ENCODE measurements at regions not wholly inside any gene's neighbourhood (a gene's known extent, or its start where the extent isn't known, plus 50 kb on each side); places are given as distances from the start of the nearest gene placed in this dataset.

DNA sequence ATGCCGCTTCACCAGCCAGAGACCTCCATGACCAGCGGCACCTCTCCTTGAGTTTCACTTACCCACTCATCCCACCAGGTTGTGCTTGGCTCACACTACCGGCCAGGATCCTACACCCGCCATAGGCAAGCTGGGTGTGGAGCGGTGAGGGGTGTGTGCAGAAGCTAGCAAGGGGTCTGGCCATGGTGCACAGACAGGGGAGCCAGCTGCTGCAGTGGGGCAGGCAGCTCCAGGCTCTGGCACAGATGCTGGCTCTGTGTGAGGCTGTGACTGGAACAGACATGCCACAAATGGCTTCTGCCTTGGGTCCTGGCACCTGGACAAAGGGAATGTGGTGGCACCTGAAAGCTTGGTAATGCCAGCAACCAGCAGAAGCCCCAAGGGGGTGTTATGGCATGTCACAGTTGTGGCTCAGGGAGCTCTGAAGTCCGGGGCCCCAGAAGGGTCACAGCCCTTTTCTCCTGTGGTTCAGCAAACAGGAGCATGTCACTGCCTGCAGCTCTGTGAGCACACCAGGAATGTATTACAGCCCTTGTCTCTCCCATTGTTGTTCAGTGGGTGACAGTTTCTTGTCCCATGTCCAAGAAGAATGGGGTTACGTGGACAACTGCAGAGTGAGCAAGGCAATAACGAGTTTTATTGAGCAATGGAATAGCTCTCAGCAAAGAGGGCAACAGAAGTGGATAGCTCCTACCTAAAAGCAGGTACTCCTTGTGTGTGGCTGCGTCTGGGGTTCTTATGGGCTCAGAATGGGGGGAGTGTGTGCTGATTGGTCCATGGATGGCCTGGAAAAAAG is 2791.0 kb upstream of the PCDH20 start:
- H3K27ac ChIP-seq, result no peak overlapping the region
- WGBS, result 79% methylated on average over 9 of the region's 9 CpGs
- TF ChIP-seq, protein P1, sequence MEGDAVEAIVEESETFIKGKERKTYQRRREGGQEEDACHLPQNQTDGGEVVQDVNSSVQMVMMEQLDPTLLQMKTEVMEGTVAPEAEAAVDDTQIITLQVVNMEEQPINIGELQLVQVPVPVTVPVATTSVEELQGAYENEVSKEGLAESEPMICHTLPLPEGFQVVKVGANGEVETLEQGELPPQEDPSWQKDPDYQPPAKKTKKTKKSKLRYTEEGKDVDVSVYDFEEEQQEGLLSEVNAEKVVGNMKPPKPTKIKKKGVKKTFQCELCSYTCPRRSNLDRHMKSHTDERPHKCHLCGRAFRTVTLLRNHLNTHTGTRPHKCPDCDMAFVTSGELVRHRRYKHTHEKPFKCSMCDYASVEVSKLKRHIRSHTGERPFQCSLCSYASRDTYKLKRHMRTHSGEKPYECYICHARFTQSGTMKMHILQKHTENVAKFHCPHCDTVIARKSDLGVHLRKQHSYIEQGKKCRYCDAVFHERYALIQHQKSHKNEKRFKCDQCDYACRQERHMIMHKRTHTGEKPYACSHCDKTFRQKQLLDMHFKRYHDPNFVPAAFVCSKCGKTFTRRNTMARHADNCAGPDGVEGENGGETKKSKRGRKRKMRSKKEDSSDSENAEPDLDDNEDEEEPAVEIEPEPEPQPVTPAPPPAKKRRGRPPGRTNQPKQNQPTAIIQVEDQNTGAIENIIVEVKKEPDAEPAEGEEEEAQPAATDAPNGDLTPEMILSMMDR (IDR thresholded peaks at IDR 0.05), result no peak
- TF ChIP-seq POLR2AphosphoS5 (IDR thresholded peaks at IDR 0.05) (no peak), POLR2A (IDR thresholded peaks at IDR 0.05) (no peak), EP300 (IDR thresholded peaks at IDR 0.05) (no peak)

DNA sequence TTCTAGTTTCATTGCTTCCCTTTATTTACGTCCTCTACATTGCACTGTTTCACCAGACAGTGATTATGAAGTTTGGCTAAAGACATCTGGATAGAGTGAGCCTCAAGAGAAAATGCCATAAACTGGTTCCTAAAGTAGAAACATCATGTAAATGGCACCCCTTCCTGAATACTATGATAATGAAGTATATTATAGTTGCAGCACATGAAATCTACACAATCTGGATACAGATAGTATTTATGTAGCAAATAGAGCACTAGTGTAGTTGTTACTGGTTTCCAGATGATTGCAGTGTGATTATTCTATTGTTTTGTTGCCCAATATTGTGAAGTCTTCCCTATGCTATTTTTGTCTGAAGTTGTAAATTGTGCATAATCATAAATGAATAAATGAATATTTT is 2786.9 kb upstream of the PCDH20 start:
- Histone ChIP-seq H3K4me3 (no peak overlapping the region), H3K4me1 (no peaks in the 10 kb centered on the region), H3K36me3 (no peaks in the 10 kb centered on the region), H3K27me3 (no peaks in the 10 kb centered on the region), H3K27ac (no peak overlapping the region), H3K9me3 (peaks cover 4% of the 10 kb centered on the region)
- 63% methylated on average over 1 of the region's 1 CpG for WGBS
- no peak for DNase-seq (ENCODE audit: low spot score in 2 of 2)
- TF ChIP-seq POLR2A (IDR thresholded peaks at IDR 0.05) (no peak), POLR2AphosphoS5 (IDR thresholded peaks at IDR 0.05) (no peak), EP300 (IDR thresholded peaks at IDR 0.05) (no peak)
- TF ChIP-seq, protein P1 (IDR thresholded peaks at IDR 0.05), result no peak

More for the DNA sequence above, 2791.0 kb upstream of the PCDH20 start:
- DNase-seq (ENCODE audit: low spot score in 2 of 2), result no peak
- Histone ChIP-seq H3K36me3 (no peaks in the 10 kb centered on the region), H3K4me3 (no peak overlapping the region), H3K9me3 (peaks cover 4% of the 10 kb centered on the region), H3K4me1 (no peaks in the 10 kb centered on the region), H3K27me3 (no peaks in the 10 kb centered on the region)

DNA sequence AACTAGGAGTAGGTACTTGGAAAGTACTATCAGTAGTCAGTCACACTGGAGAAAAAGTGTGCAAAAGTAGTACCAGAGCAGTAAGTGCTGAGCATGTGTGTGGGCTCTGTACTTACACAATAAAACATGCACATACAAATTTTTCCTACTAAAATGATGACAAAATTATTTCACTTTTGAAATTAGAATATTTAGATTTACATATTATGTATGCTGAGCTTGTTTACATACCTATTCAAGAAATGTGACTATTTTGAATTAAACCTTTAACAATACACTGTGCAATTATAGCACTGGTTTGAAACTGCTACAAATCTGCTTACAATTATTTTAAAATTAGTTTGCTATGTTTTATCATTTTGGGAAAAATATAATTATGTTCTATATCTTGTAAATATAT is 2781.6 kb upstream of the PCDH20 start:
- no peaks in the 10 kb centered on the region for H3K4me1 ChIP-seq
- no peaks in the 10 kb centered on the region for H3K27me3 ChIP-seq
- no peaks in the 10 kb centered on the region for H3K36me3 ChIP-seq
- no peak for DNase-seq (ENCODE audit: low spot score in 2 of 2)
- no peak overlapping the region for H3K27ac ChIP-seq
- no peak overlapping the region for H3K4me3 ChIP-seq
- TF ChIP-seq POLR2A (IDR thresholded peaks at IDR 0.05), result no peak
- no peak for TF ChIP-seq POLR2AphosphoS5 (IDR thresholded peaks at IDR 0.05)
- no peaks in the 10 kb centered on the region for H3K9me3 ChIP-seq

DNA sequence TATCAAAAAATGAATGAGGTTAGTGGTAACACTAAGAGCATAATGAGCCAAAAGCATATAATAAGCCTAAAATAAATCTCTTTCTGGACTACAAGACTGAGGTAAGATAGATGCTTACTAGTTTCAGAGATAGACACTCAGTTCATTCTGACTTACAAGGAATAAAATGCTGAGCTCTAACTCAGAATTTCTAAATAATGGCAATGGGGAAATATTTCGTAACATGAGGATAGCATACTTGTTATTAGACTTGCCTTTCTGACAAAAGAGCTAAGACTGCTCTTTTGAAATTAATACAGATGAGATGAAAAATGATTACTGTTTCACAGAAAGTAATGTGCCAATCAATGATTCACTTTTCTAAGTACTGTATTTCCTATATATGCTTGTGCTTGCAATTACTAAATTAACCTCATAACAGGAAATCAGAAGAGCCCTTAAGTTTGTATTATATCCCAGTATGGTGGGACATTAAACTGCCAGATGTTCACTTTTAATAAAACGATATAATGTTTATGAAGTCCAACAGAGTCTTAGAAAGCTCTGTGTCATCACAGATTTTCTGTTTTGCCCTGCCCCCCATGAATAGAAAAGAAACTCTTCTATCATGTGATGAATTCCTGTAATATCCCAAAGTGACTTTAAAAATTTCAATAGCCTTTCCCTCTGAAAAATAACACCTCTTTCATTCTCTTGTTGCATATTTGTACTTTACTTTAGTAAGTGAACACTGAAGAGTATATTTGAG is 2771.0 kb upstream of the PCDH20 start:
- TF ChIP-seq POLR2A (IDR thresholded peaks at IDR 0.05) (no peak), EP300 (IDR thresholded peaks at IDR 0.05) (no peak), POLR2AphosphoS5 (IDR thresholded peaks at IDR 0.05) (no peak)
- TF ChIP-seq, protein P1 (IDR thresholded peaks at IDR 0.05), result no peak
- Histone ChIP-seq H3K4me1 (no peaks in the 10 kb centered on the region), H3K27me3 (no peaks in the 10 kb centered on the region), H3K27ac (no peak overlapping the region), H3K36me3 (no peaks in the 10 kb centered on the region), H3K4me3 (no peak overlapping the region), H3K9me3 (no peaks in the 10 kb centered on the region)
- WGBS, result 39% methylated on average over 2 of the region's 2 CpGs
- DNase-seq (ENCODE audit: low spot score in 2 of 2), result no peak

DNA sequence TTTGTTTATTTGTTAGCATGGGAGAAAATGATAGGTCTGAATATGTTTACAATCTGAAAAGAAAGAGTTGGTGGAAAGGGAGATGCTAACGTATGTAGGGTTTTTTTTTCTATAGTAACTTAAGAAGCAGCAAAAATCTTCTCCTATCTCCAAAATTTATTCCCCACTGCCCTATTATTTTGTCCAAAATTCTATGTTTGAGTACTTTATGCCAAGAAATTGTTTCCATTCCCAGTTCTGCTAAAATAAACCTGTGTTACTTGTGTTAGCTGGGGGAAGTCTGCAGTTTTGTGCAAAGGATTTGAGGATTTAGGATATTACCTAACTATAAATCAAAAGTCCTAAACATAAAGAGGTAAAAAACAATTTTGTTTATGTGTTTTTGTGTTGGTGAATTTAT is 2770.4 kb upstream of the PCDH20 start:
- no peak for TF ChIP-seq POLR2AphosphoS5 (IDR thresholded peaks at IDR 0.05)
- no peak for TF ChIP-seq POLR2A (IDR thresholded peaks at IDR 0.05)
- no peak for TF ChIP-seq EP300 (IDR thresholded peaks at IDR 0.05)
- TF ChIP-seq, protein P1 (IDR thresholded peaks at IDR 0.05), result no peak
- no peaks in the 10 kb centered on the region for H3K27me3 ChIP-seq
- no peaks in the 10 kb centered on the region for H3K4me1 ChIP-seq
- no peaks in the 10 kb centered on the region for H3K9me3 ChIP-seq
- no peak overlapping the region for H3K4me3 ChIP-seq
- 72% methylated on average over 1 of the region's 1 CpG for WGBS
- no peaks in the 10 kb centered on the region for H3K36me3 ChIP-seq
- H3K27ac ChIP-seq, result no peak overlapping the region
- no peak for DNase-seq (ENCODE audit: low spot score in 2 of 2)

Data from suprapubic skin (tissue), 4 donors.